Adrenal gland (tissue), 5 donors: ENCODE measurements at regions not wholly inside any gene's neighbourhood (a gene's known extent, or its start where the extent isn't known, plus 50 kb on each side); places are given as distances from the start of the nearest gene placed in this dataset.
"Not testable (repeated sequence)": the region's sequence is repeated elsewhere in the genome, so short reads cannot be mapped to it uniquely, and the experiment has no call there.

ENCODE experiments used
- CTCF ChIP-seq, 6 experiments: fragments of 450-650 bp in 4 of 6; fragments of 200-600 bp in 2 of 6; sonication (generic) in 1 of 6; IDR thresholded peaks; 1 replicate in 5 of 6; 2 replicates in 1 of 6; pipeline versions ENCODE4 v1.5.1 to v1.8.0; 2016 to 2021; ENCODE audit warnings: antibody characterized with exemption in 6 of 6, mild to moderate bottlenecking in 2 of 6, moderate library complexity in 1 of 6
- POLR2A ChIP-seq, 2 donors: fragments of 450-650 bp; IDR thresholded peaks; one replicate each; pipeline ENCODE4 v1.6.1; 2017; ENCODE audit warnings: antibody characterized with exemption in 2 of 2, mild to moderate bottlenecking in 2 of 2, moderate library complexity in 1 of 2
- donor health status: DM: no; HTN: no; CAD: no.

- not testable (repeated sequence) for TF ChIP-seq CTCF, POLR2A (IDR thresholded peaks at IDR 0.05)
Observed at GRCh38 chr11:67846303-67846702, 157.6 kb downstream of the UNC93B1 start.
